H9 (cell line): ENCODE measurements at regions not wholly inside any gene's neighbourhood (a gene's known extent, or its start where the extent isn't known, plus 50 kb on each side); places are given as distances from the start of the nearest gene placed in this dataset.
"Not testable (repeated sequence)": the region's sequence is repeated elsewhere in the genome, so short reads cannot be mapped to it uniquely, and the experiment has no call there.

ENCODE experiments used
- DNase-seq: peaks from one replicate; pipeline ENCODE4 v3.0.0-alpha.2; 2017
- H2AFZ ChIP-seq: one replicate; pipeline ENCODE4 v1.6.1; 2013; ENCODE audit warnings: mild to moderate bottlenecking, low read length, control low read depth, moderate library complexity
- H2AK5ac ChIP-seq: 2 replicates; pipeline ENCODE4 v1.6.1; 2013; ENCODE audit warnings: low read length, control low read depth, mixed read lengths; ENCODE audit not compliant: insufficient read length
- H2BK120ac ChIP-seq: one replicate; pipeline ENCODE4 v1.6.1; 2013; ENCODE audit warnings: low read depth, mild to moderate bottlenecking, low read length, control low read depth, inconsistent platforms; ENCODE audit not compliant: poor library complexity, severe bottlenecking
- H2BK12ac ChIP-seq: 2 replicates; pipeline ENCODE4 v1.6.1; 2013; ENCODE audit warnings: low read length, control low read depth, mixed read lengths, low read depth; ENCODE audit not compliant: insufficient read length
- H2BK15ac ChIP-seq: 2 replicates; pipeline ENCODE4 v1.6.1; 2013; ENCODE audit warnings: low read depth, low read length, control low read depth
- H2BK20ac ChIP-seq: one replicate; pipeline ENCODE4 v1.6.1; 2013; ENCODE audit warnings: low read depth, mild to moderate bottlenecking, low read length, control low read depth, inconsistent platforms; ENCODE audit not compliant: poor library complexity, severe bottlenecking
- H2BK5ac ChIP-seq: 2 replicates; pipeline ENCODE4 v1.6.1; 2013; ENCODE audit warnings: low read length, control low read depth, mixed read lengths; ENCODE audit not compliant: insufficient read length
- H3K14ac ChIP-seq: 2 replicates; pipeline ENCODE4 v1.6.1; 2013; ENCODE audit warnings: low read length, control low read depth; ENCODE audit not compliant: insufficient read depth
- H3K18ac ChIP-seq: 2 replicates; pipeline ENCODE4 v1.6.1; 2013; ENCODE audit warnings: low read depth, mild to moderate bottlenecking, mixed read lengths, low read length, control low read depth; ENCODE audit not compliant: insufficient read length
- H3K23ac ChIP-seq: 2 replicates; pipeline ENCODE4 v1.6.1; 2013; ENCODE audit warnings: low read length, control low read depth, mixed read lengths, low read depth; ENCODE audit not compliant: insufficient read length
- H3K23me2 ChIP-seq: 2 replicates; pipeline ENCODE4 v1.6.1; 2013; ENCODE audit warnings: low read depth, mild to moderate bottlenecking, mixed read lengths, low read length, control low read depth; ENCODE audit not compliant: insufficient read length, poor library complexity, severe bottlenecking
- H3K27ac ChIP-seq: 2 replicates; pipeline ENCODE4 v1.5.1; 2013; ENCODE audit warnings: low read length, control low read depth, mixed read lengths, low read depth; ENCODE audit not compliant: insufficient read length
- H3K27me3 ChIP-seq: 2 replicates; pipeline ENCODE4 v1.6.1; 2013; ENCODE audit warnings: low read length, control low read depth, inconsistent platforms; ENCODE audit not compliant: insufficient read depth
- H3K4ac ChIP-seq: 2 replicates; pipeline ENCODE4 v1.6.1; 2013; ENCODE audit warnings: low read depth, mild to moderate bottlenecking, control low read depth, inconsistent platforms, low read length, moderate library complexity
- H3K4me1 ChIP-seq: 2 replicates; pipeline ENCODE4 v1.6.1; 2013; ENCODE audit warnings: low read length, control low read depth, inconsistent platforms; ENCODE audit not compliant: insufficient read depth
- H3K4me2 ChIP-seq: 2 replicates; pipeline ENCODE4 v1.6.1; 2013; ENCODE audit warnings: low read length, control low read depth, mixed read lengths; ENCODE audit not compliant: insufficient read length, insufficient read depth
- H3K56ac ChIP-seq: 2 replicates; pipeline ENCODE4 v1.6.1; 2013; ENCODE audit warnings: low read depth, mild to moderate bottlenecking, mixed read lengths, low read length, control low read depth; ENCODE audit not compliant: insufficient read length
- H3K79me1 ChIP-seq: 2 replicates; pipeline ENCODE4 v1.6.1; 2013; ENCODE audit warnings: low read depth, mild to moderate bottlenecking, moderate library complexity, low read length, control low read depth, inconsistent platforms; ENCODE audit not compliant: insufficient read depth, poor library complexity, severe bottlenecking
- H3K79me2 ChIP-seq: 2 replicates; pipeline ENCODE4 v1.6.1; 2013; ENCODE audit warnings: low read length, control low read depth, inconsistent platforms; ENCODE audit not compliant: insufficient read depth
- H3K9ac ChIP-seq: 2 replicates; pipeline ENCODE4 v1.6.1; 2013; ENCODE audit warnings: low read length, control low read depth, mixed read lengths; ENCODE audit not compliant: insufficient read length; ENCODE audit errors: extremely low read depth
- H3K9me3 ChIP-seq: one replicate; pipeline ENCODE4 v1.6.1; 2013; ENCODE audit warnings: low read depth, low read length, inconsistent platforms; ENCODE audit not compliant: control insufficient read depth
- H3T11ph ChIP-seq: one replicate; pipeline ENCODE4 v1.6.1; 2013; ENCODE audit warnings: mild to moderate bottlenecking, low read length, control low read depth, inconsistent platforms
- H4K20me1 ChIP-seq: one replicate; pipeline ENCODE4 v1.6.1; 2013; ENCODE audit not compliant: control insufficient read depth, insufficient read length, insufficient read depth
- H4K5ac ChIP-seq: 2 replicates; pipeline ENCODE4 v1.6.1; 2013; ENCODE audit warnings: low read depth, mild to moderate bottlenecking, mixed read lengths, low read length, control low read depth; ENCODE audit not compliant: insufficient read length
- H4K8ac ChIP-seq: replicated peaks from 2 replicates; pipeline ENCODE4 v1.6.1; 2013; ENCODE audit warnings: low read length, control low read depth, mixed read lengths, low read depth; ENCODE audit not compliant: insufficient read length
- H4K91ac ChIP-seq: 2 replicates; pipeline ENCODE4 v1.6.1; 2013; ENCODE audit warnings: low read depth, mild to moderate bottlenecking, moderate library complexity, mixed read lengths, low read length, control low read depth; ENCODE audit not compliant: insufficient read length
- H3K27ac Mint-ChIP-seq, 3 experiments: 2 replicates in 2 of 3; 3 replicates in 1 of 3; pipeline ENCODE4 v1.8.0; 2020 to 2021; ENCODE audit warnings: mixed read lengths in 3 of 3, mild to moderate bottlenecking in 1 of 3, moderate library complexity in 1 of 3
- H3K27me3 Mint-ChIP-seq: 2 replicates; pipeline ENCODE4 v1.8.0; 2021; ENCODE audit warnings: low read depth, mild to moderate bottlenecking, moderate library complexity, mixed read lengths
- H3K36me3 Mint-ChIP-seq, 3 experiments: 2 replicates in 2 of 3; 3 replicates in 1 of 3; pipeline ENCODE4 v1.8.0; 2020 to 2021; ENCODE audit warnings: low read depth in 3 of 3, mixed read lengths in 3 of 3; ENCODE audit not compliant: insufficient read depth in 1 of 3
- H3K4me1 Mint-ChIP-seq, 2 experiments: 2 replicates each; pipeline ENCODE4 v1.8.0; 2020; ENCODE audit warnings: mixed read lengths in 2 of 2
- H3K4me3 Mint-ChIP-seq, 2 experiments: 2 replicates in 1 of 2; 3 replicates in 1 of 2; pipeline ENCODE4 v1.8.0; 2020 to 2021; ENCODE audit warnings: mild to moderate bottlenecking in 2 of 2, mixed read lengths in 2 of 2, moderate library complexity in 1 of 2
- H3K9me3 Mint-ChIP-seq, 2 experiments: 2 replicates in 1 of 2; 3 replicates in 1 of 2; pipeline ENCODE4 v1.8.0; 2020; ENCODE audit warnings: mild to moderate bottlenecking in 2 of 2, mixed read lengths in 2 of 2, moderate library complexity in 1 of 2
- CTCF ChIP-seq: fragments of 200-600 bp; sonication (generic); conservative IDR thresholded peaks from 3 replicates; pipeline ENCODE4 v1.8.0; 2021; ENCODE audit warnings: antibody characterized with exemption, mild to moderate bottlenecking
- WGBS: extraction: QIAGEN DNeasy Blood & Tissue Kit; methylation state at CpG from one replicate; pipeline ENCODE4 v1.1.7; 2013; ENCODE audit warnings: missing lambda C conversion rate, low lambda C conversion rate, mixed read lengths; ENCODE audit not compliant: insufficient read length; ENCODE audit errors: extremely low coverage; 5-methylcytosine and 5-hydroxymethylcytosine counted together

DNA sequence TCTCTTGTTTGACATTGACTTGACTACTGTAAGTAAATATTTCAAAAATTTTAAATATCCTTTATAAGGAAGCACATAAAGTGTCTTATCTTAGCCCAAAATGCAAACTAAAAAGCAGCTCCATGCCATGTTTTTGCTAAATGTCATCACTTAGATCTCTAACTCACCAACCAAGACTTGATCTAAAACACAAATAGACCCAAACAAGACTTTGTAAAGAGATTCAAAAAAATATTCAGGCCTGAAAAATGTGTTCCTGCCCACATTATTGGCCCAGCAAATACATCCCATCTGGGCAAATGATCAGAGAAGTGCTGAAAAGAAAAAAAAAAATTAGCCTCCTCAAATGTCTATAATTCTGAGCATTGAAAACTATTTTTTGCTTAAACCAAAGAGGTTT, 187.6 kb downstream of the MREG start:
- Mint-ChIP-seq H3K9me3 (peaks cover 2 to 16% of the 10 kb centered on the region in 2 experiments; a peak in 4 of 5 replicates), H3K27ac (no peak overlapping the region), H3K4me1 (peaks cover 5 to 10% of the 10 kb centered on the region in 2 experiments), H3K27me3 (no peaks in the 10 kb centered on the region), H3K4me3 (no peak overlapping the region), H3K36me3 (peaks cover 2 to 9% (median 2%) of the 10 kb centered on the region in 3 experiments; a peak in 5 of 7 replicates)
- Histone ChIP-seq H2AK5ac (no peak overlapping the region), H3K23ac (no peak overlapping the region), H3K27me3 (no peaks in the 10 kb centered on the region), H4K8ac (no peak overlapping the region), H3K18ac (no peak overlapping the region), H3K23me2 (no peaks in the 10 kb centered on the region), H4K5ac (no peak overlapping the region), H4K91ac (no peak overlapping the region), H3K4me2 (no peak overlapping the region), H4K20me1 (no peaks in the 10 kb centered on the region), H3K4ac (no peak overlapping the region), H3K9me3 (no peaks in the 10 kb centered on the region), H3K56ac (no peak overlapping the region), H2BK5ac (no peak overlapping the region), H2BK15ac (no peak overlapping the region), H3K27ac (no peak overlapping the region), H3K4me1 (no peaks in the 10 kb centered on the region), H2BK20ac (no peak overlapping the region), H3K14ac (no peak overlapping the region), H2AFZ (no peak overlapping the region), H3K79me1 (no peaks in the 10 kb centered on the region), H3K9ac (no peak overlapping the region), H3T11ph (no peak overlapping the region), H2BK120ac (no peak overlapping the region), H2BK12ac (no peak overlapping the region), H3K79me2 (no peaks in the 10 kb centered on the region)
- TF ChIP-seq CTCF: no peak
- no peak for DNase-seq

GRCh38 chr2:215821298-215821697, 192.1 kb downstream of the MREG start:
- not testable (repeated sequence) for H3K14ac ChIP-seq, H2BK12ac ChIP-seq, H3K4me1 ChIP-seq, H3K79me2 ChIP-seq, H3K4me1 Mint-ChIP-seq, H2BK15ac ChIP-seq, H2BK5ac ChIP-seq, H3K79me1 ChIP-seq, H3K56ac ChIP-seq, H3K23ac ChIP-seq, H4K5ac ChIP-seq, H3K4ac ChIP-seq, H2BK20ac ChIP-seq, DNase-seq, H3K4me2 ChIP-seq, H3K27ac Mint-ChIP-seq, H3K27me3 ChIP-seq, H3K4me3 Mint-ChIP-seq, H3K27me3 Mint-ChIP-seq, H2AK5ac ChIP-seq, H4K20me1 ChIP-seq, H4K8ac ChIP-seq, H3T11ph ChIP-seq, H2BK120ac ChIP-seq, H3K18ac ChIP-seq, H3K27ac ChIP-seq, H3K23me2 ChIP-seq, H2AFZ ChIP-seq, H3K9ac ChIP-seq, H4K91ac ChIP-seq, H3K9me3 ChIP-seq
- no CpG with 5 or more reads among the region's 4 CpGs for whole genome bisulfite sequencing
- Mint-ChIP-seq H3K9me3 (peaks cover 12 to 27% of the 10 kb centered on the region in 2 experiments; a peak in 4 of 5 replicates), H3K36me3 (peaks cover 4 to 15% (median 13%) of the 10 kb centered on the region in 3 experiments; a peak in 5 of 7 replicates)
